RKO (cell line): ENCODE measurements at regions not wholly inside any gene's neighbourhood (a gene's known extent, or its start where the extent isn't known, plus 50 kb on each side); places are given as distances from the start of the nearest gene placed in this dataset.
A peak's percentile ranks its signal among the peaks of the same experiment; 100 is the strongest.

Source experiments
- DNase-seq: peaks from one replicate; pipeline ENCODE4 v3.0.0-alpha.2; 2016; ENCODE audit warnings: low spot score

GRCh38 chr2:62596061-62596921 is 90.3 kb upstream of the TMEM17 start:
- peak; percentile 12 for DNase-seq

GRCh38 chr2:62595474-62595873 is 89.5 kb upstream of the TMEM17 start:
- no peak for DNase-seq

- no peak for DNase-seq
Observed at GRCh38 chr2:62593825-62594224, 87.8 kb upstream of the TMEM17 start.

- DNase-seq: no peak
Observed at GRCh38 chr2:62591491-62591890, 85.5 kb upstream of the TMEM17 start.

GRCh38 chr2:62589691-62590356 is 83.8 kb upstream of the TMEM17 start:
- no peak for DNase-seq

- DNase-seq: no peak
Observed at GRCh38 chr2:62587592-62587991, 81.6 kb upstream of the TMEM17 start.

GRCh38 chr2:62586981-62587380 is 81.0 kb upstream of the TMEM17 start:
- DNase-seq: no peak

GRCh38 chr2:62578803-62579640 is 73.0 kb upstream of the TMEM17 start:
- DNase-seq: peak; percentile 14

- DNase-seq: peak; percentile 95
Observed at GRCh38 chr2:62577994-62578781, 72.2 kb upstream of the TMEM17 start.

- no peak for DNase-seq
Observed at GRCh38 chr2:62576276-62576939, 70.4 kb upstream of the TMEM17 start.

- no peak for DNase-seq
Observed at GRCh38 chr2:62573936-62574335, 67.9 kb upstream of the TMEM17 start.

GRCh38 chr2:62573137-62573731 is 67.2 kb upstream of the TMEM17 start:
- no peak for DNase-seq

GRCh38 chr2:62570861-62571698 is 65.1 kb upstream of the TMEM17 start:
- no peak for DNase-seq

GRCh38 chr2:62569907-62570841 is 64.2 kb upstream of the TMEM17 start:
- DNase-seq: no peak

- DNase-seq: no peak
Observed at GRCh38 chr2:62568983-62569837, 63.2 kb upstream of the TMEM17 start.

- no peak for DNase-seq
Observed at GRCh38 chr2:62568074-62568473, 62.1 kb upstream of the TMEM17 start.

- no peak for DNase-seq
Observed at GRCh38 chr2:62567669-62568068, 61.7 kb upstream of the TMEM17 start.

GRCh38 chr2:62566847-62567246 is 60.9 kb upstream of the TMEM17 start:
- no peak for DNase-seq
